ENCODE measurements at regions not wholly inside any gene's neighbourhood (a gene's known extent, or its start where the extent isn't known, plus 50 kb on each side); places are given as distances from the start of the nearest gene placed in this dataset.
"Not testable (repeated sequence)": the region's sequence is repeated elsewhere in the genome, so short reads cannot be mapped to it uniquely, and the experiment has no call there.

- intact Hi-C loops (cut with micrococcal nuclease): no loop called here
- ATAC-seq (no peak), DNase-seq (no peak)
These were observed 69.6 kb downstream of the SERTM2 start for GRCh38 chrX:111581086-111581485.

- intact Hi-C loops (cut with micrococcal nuclease): no loop called here
- ATAC-seq: no peak
- DNase-seq: no peak
These were observed 73.9 kb downstream of the SERTM2 start for GRCh38 chrX:111585337-111585736.

- DNase-seq; intact Hi-C loops (cut with micrococcal nuclease); ATAC-seq: not testable (repeated sequence)
These were observed 83.0 kb downstream of the SERTM2 start for GRCh38 chrX:111594348-111594877.

- DNase-seq (no peak), ATAC-seq (no peak)
- intact Hi-C loops (cut with micrococcal nuclease): no loop called here
These were observed 83.0 kb upstream of the ALG13 start for GRCh38 chrX:111597967-111598366.

GRCh38 chrX:111608724-111609123 is 72.2 kb upstream of the ALG13 start:
- ATAC-seq (no peak), DNase-seq (no peak)
- intact Hi-C loops (cut with micrococcal nuclease): no loop called here

GRCh38 chrX:111609206-111609605 is 71.8 kb upstream of the ALG13 start:
- DNase-seq (no peak), ATAC-seq (no peak)
- intact Hi-C loops (cut with micrococcal nuclease): no loop called here

GRCh38 chrX:111615227-111615626 is 65.7 kb upstream of the ALG13 start:
- intact Hi-C loops (cut with micrococcal nuclease): no loop called here
- ATAC-seq (no peak), DNase-seq (no peak)

- intact Hi-C loops (cut with micrococcal nuclease): no loop called here
- DNase-seq (no peak), ATAC-seq (no peak)
These were observed 64.2 kb upstream of the ALG13 start for GRCh38 chrX:111616786-111617185.

- DNase-seq: peak; percentile 21
- intact Hi-C loops (cut with micrococcal nuclease); ATAC-seq: not testable (repeated sequence)
These were observed 60.9 kb upstream of the ALG13 start for GRCh38 chrX:111620084-111620483.

- ATAC-seq (no peak), DNase-seq (no peak)
- intact Hi-C loops (cut with micrococcal nuclease): no loop called here
These were observed 56.8 kb upstream of the ALG13 start for GRCh38 chrX:111624169-111624568.

GRCh38 chrX:111627256-111627655 is 53.7 kb upstream of the ALG13 start:
- intact Hi-C loops (cut with micrococcal nuclease); DNase-seq; ATAC-seq: not testable (repeated sequence)
